Calu3 (cell line): ENCODE measurements at regions not wholly inside any gene's neighbourhood (a gene's known extent, or its start where the extent isn't known, plus 50 kb on each side); places are given as distances from the start of the nearest gene placed in this dataset.

Source experiments
- BruUV-seq: library from RNA; stranded (reverse); fragments of 400-500 nt; replicated peaks from 2 replicates; lab custom pipeline; 2021; lab: Mats Ljungman, UMichigan
- CTCF ChIA-PET: fragments of 300-600 bp; sonication (Branson Sonifier 250); formaldehyde crosslinking; loops from one replicate; lab custom pipeline; 2022; ENCODE audit warnings: antibody characterized with exemption; lab: Charles Lee
- DNase-seq: peaks from one replicate; pipeline ENCODE4 v3.0.0; 2022
- H3K27ac Mint-ChIP-seq: one replicate; pipeline ENCODE4 v1.8.0; 2022; ENCODE audit warnings: mixed read lengths; ENCODE audit not compliant: unreplicated experiment
- H3K27me3 Mint-ChIP-seq: one replicate; pipeline ENCODE4 v1.8.0; 2022; ENCODE audit warnings: mixed read lengths; ENCODE audit not compliant: unreplicated experiment
- H3K36me3 Mint-ChIP-seq: one replicate; pipeline ENCODE4 v1.8.0; 2022; ENCODE audit warnings: mild to moderate bottlenecking, moderate library complexity, mixed read lengths; ENCODE audit not compliant: insufficient read depth, unreplicated experiment
- H3K4me1 Mint-ChIP-seq: one replicate; pipeline ENCODE4 v1.8.0; 2022; ENCODE audit warnings: mild to moderate bottlenecking, low read depth, mixed read lengths; ENCODE audit not compliant: unreplicated experiment
- H3K4me3 Mint-ChIP-seq: one replicate; pipeline ENCODE4 v1.8.0; 2022; ENCODE audit warnings: mild to moderate bottlenecking, low read depth, moderate library complexity, mixed read lengths; ENCODE audit not compliant: unreplicated experiment
- H3K9me3 Mint-ChIP-seq: one replicate; pipeline ENCODE4 v1.8.0; 2022; ENCODE audit warnings: low read depth, mixed read lengths; ENCODE audit not compliant: unreplicated experiment
- intact Hi-C: fragments of 100-400 bp; cut with micrococcal nuclease; formaldehyde crosslinking; loops from one replicate; pipeline ENCODE4 v1.10.0; 2022; ENCODE audit not compliant: unreplicated experiment
- TF ChIP-seq, protein P1 (sequence below): fragments of 200-600 bp; IDR thresholded peaks from one replicate; pipeline ENCODE4 v1.8.0; 2022; ENCODE audit warnings: antibody characterized with exemption; ENCODE audit not compliant: unreplicated experiment

GRCh38 chr9:89677702-89678395 is 73.0 kb downstream of the GADD45G start:
- Mint-ChIP-seq H3K27me3 (peaks cover 32% of the 10 kb centered on the region), H3K4me3 (no peak overlapping the region), H3K27ac (no peak overlapping the region), H3K9me3 (no peaks in the 10 kb centered on the region), H3K36me3 (no peaks in the 10 kb centered on the region), H3K4me1 (no peaks in the 10 kb centered on the region)
- BruUV-seq = no TSS peak
- TF ChIP-seq, protein P1, sequence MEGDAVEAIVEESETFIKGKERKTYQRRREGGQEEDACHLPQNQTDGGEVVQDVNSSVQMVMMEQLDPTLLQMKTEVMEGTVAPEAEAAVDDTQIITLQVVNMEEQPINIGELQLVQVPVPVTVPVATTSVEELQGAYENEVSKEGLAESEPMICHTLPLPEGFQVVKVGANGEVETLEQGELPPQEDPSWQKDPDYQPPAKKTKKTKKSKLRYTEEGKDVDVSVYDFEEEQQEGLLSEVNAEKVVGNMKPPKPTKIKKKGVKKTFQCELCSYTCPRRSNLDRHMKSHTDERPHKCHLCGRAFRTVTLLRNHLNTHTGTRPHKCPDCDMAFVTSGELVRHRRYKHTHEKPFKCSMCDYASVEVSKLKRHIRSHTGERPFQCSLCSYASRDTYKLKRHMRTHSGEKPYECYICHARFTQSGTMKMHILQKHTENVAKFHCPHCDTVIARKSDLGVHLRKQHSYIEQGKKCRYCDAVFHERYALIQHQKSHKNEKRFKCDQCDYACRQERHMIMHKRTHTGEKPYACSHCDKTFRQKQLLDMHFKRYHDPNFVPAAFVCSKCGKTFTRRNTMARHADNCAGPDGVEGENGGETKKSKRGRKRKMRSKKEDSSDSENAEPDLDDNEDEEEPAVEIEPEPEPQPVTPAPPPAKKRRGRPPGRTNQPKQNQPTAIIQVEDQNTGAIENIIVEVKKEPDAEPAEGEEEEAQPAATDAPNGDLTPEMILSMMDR = no peak
- CTCF ChIA-PET = interaction anchor here (0.6 kb wide), 1 partner anchor 1234 kb away, joined by 3 read pairs; no protein-coding TSS in a partner anchor
- intact Hi-C loops = no loop called here
- no peak for DNase-seq

DNA sequence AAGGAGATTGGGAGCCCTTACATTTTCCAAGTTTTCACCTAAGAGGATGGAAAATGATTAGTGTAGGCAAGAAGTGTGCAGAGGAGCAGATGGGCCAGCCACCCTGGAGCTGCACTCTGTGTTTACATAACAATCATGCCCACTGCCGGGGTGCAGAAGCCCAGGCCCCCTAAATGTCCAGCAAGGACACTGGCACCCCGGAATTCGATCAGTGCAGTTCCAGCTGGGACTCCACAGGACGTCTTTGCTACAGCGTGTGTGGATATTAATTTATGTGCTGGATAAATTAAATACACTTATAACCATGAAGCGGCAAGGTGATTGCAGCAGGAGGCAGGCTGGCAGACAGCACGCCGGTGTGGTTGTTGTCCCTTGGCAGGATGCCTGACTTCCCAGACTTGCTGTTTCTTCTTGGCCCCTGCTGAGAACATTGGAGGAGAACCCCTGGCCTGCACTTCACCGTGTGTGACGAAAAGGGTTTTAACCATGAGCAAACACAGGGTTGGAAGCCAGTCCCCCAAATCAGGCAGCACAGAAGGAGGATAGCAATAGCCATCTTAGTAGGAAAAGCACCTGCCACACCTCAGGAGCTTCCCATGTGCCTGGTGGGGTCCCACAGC is 73.7 kb downstream of the GADD45G start:
- TF ChIP-seq, protein P1 = no peak
- Mint-ChIP-seq H3K27me3 (peaks cover 32% of the 10 kb centered on the region), H3K4me1 (no peaks in the 10 kb centered on the region), H3K4me3 (no peak overlapping the region), H3K27ac (no peak overlapping the region), H3K36me3 (no peaks in the 10 kb centered on the region), H3K9me3 (no peaks in the 10 kb centered on the region)
- no peak for DNase-seq
- CTCF ChIA-PET = no interaction called here
- intact Hi-C loops = no loop called here
- BruUV-seq = no TSS peak

DNA sequence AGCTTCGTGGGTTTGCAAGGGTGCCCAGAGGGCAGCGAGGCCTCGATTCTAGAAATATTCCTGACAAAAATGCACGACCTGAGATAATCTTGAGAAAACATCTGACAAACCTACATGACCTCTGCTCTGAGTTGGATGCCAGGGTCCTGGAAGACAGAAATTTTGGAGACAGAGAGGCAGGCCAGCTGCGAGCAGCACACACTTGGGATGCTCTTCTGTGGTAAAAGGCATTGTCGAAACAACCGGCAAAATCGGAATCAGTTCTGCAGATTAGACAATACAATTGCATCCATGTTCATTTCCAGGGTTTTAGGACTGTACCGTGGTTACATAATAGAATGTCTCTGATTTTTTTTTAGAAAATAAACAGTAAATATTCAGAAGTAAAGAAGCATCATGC is 74.2 kb downstream of the GADD45G start:
- TF ChIP-seq, protein P1 = no peak
- Mint-ChIP-seq H3K9me3 (no peaks in the 10 kb centered on the region), H3K27ac (no peak overlapping the region), H3K4me3 (no peak overlapping the region), H3K36me3 (no peaks in the 10 kb centered on the region), H3K4me1 (no peaks in the 10 kb centered on the region), H3K27me3 (peaks cover 32% of the 10 kb centered on the region)
- CTCF ChIA-PET = no interaction called here
- intact Hi-C loops = no loop called here
- no TSS peak for BruUV-seq
- DNase-seq = no peak

GRCh38 chr9:89679581-89679980 is 74.8 kb downstream of the GADD45G start:
- DNase-seq = no peak
- no TSS peak for BruUV-seq
- Mint-ChIP-seq H3K4me3 (no peak overlapping the region), H3K27me3 (peaks cover 26% of the 10 kb centered on the region), H3K36me3 (no peaks in the 10 kb centered on the region), H3K4me1 (no peaks in the 10 kb centered on the region), H3K9me3 (no peaks in the 10 kb centered on the region), H3K27ac (no peak overlapping the region)
- CTCF ChIA-PET = no interaction called here
- intact Hi-C loops = no loop called here
- TF ChIP-seq, protein P1 = no peak
